ENCODE measurements at regions not wholly inside any gene's neighbourhood (a gene's known extent, or its start where the extent isn't known, plus 50 kb on each side); places are given as distances from the start of the nearest gene placed in this dataset.

DNA sequence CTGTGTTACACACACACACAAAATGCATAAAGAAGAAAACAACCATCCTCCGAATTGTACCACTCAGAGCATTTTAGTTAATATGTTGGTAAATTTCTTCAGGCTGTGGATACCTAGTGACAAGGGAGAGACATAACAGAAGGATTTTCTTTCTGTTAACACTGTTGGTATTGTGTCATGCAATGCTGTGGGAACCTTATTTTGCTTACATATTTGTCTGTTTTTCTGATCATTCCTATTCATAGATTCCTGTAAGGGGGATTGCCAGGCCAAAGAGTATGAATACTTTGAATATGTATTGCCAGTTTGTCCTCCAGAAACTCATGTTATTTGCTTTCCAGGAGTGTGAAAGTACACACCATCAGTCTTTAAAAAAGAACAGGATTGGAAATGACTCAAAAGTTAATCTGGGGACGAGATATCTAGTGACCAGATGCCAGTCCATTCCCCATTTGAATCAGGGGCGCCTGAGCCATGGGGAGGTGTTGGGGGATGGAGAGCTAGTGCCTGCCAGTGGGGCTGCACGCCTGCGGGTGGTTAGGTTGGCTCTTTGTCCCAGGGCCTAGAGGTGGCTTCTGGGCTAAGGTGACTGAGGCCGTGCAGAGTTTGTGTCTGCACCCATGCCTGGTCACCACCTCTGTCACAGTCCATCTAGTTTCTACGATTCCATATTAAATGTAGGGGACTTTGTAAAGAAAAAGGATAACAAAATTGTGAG is 142.0 kb downstream of the PTPN20 start:
- Mint-ChIP-seq H3K4me3 (no peak overlapping the region), H3K4me1 (peaks cover 19% of the 10 kb centered on the region), H3K36me3 (no peaks in the 10 kb centered on the region), H3K9me3 (no peaks in the 10 kb centered on the region), H3K27me3 (no peaks in the 10 kb centered on the region), H3K27ac (no peak overlapping the region)
- DNase-seq, result no peak

GRCh38 chr10:47054974-47055373 is 143.7 kb downstream of the PTPN20 start:
- no peaks in the 10 kb centered on the region for H3K27me3 Mint-ChIP-seq
- H3K4me1 Mint-ChIP-seq, result peaks cover 10% of the 10 kb centered on the region
- no peaks in the 10 kb centered on the region for H3K9me3 Mint-ChIP-seq
- no peaks in the 10 kb centered on the region for H3K36me3 Mint-ChIP-seq
- H3K4me3 Mint-ChIP-seq, result no peak overlapping the region
- no peak overlapping the region for H3K27ac Mint-ChIP-seq
- no peak for DNase-seq

GRCh38 chr10:47055386-47056246 is 144.4 kb downstream of the PTPN20 start:
- no peak overlapping the region for H3K4me3 Mint-ChIP-seq
- no peaks in the 10 kb centered on the region for H3K27me3 Mint-ChIP-seq
- DNase-seq, result no peak
- H3K27ac Mint-ChIP-seq, result no peak overlapping the region
- peaks cover 10% of the 10 kb centered on the region for H3K4me1 Mint-ChIP-seq
- no peaks in the 10 kb centered on the region for H3K36me3 Mint-ChIP-seq
- no peaks in the 10 kb centered on the region for H3K9me3 Mint-ChIP-seq

DNA sequence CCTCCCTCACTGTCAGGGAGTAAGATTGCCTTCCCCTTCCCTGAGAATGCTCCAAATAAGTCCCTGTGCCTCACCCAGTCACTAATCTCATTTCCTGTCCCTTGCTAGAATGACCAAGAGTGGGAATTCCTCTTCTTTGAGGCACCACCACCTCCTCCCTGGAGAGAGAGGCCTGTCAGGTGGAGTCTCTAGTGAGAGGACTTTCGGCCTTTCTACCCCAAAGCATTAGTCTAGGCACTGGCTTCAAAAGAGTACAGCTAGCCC is 145.0 kb downstream of the PTPN20 start:
- Mint-ChIP-seq H3K4me1 (peaks cover 10% of the 10 kb centered on the region), H3K27me3 (no peaks in the 10 kb centered on the region), H3K4me3 (no peak overlapping the region), H3K36me3 (no peaks in the 10 kb centered on the region), H3K27ac (no peak overlapping the region), H3K9me3 (no peaks in the 10 kb centered on the region)
- no peak for DNase-seq

- no peak overlapping the region for H3K27ac Mint-ChIP-seq
- no peak overlapping the region for H3K4me3 Mint-ChIP-seq
- DNase-seq, result no peak
- peaks cover 10% of the 10 kb centered on the region for H3K4me1 Mint-ChIP-seq
- no peaks in the 10 kb centered on the region for H3K9me3 Mint-ChIP-seq
- no peaks in the 10 kb centered on the region for H3K36me3 Mint-ChIP-seq
- H3K27me3 Mint-ChIP-seq, result no peaks in the 10 kb centered on the region
These were observed 146.2 kb downstream of the PTPN20 start for GRCh38 chr10:47057471-47057870.

DNA sequence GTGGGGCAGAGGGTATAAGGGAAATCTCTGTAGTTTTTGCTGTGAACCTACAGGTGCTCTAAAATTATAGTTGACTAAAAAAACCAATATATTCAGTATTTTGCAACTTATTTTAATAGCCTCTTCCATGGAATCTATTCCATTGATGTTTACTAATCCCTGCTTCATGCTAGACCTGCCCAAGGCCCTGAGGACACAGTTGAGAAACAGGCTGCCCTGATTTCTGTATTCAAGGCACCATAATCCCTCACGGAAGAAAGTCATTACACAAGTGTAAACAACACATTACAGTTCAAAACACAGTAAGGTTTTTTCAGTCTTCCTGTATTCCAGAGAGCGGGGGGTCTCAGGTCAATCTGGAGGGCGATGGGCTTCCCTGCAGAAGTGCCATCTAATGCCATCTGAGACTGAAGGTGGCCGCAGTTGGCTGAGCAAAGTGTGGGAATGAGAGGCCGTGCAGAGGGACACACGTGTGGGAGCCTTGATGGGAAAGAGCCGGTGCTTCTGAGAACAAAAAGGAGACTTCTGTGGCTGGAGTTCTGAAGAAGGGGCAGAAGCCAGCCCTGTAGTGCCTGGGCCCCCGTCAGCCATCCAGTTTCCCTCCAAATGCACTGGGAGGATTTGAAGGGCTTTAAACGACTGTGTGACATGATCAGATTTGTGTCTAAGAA is 146.9 kb downstream of the PTPN20 start:
- Mint-ChIP-seq H3K27me3 (no peaks in the 10 kb centered on the region), H3K9me3 (no peaks in the 10 kb centered on the region), H3K4me3 (no peak overlapping the region), H3K4me1 (peaks cover 12% of the 10 kb centered on the region), H3K36me3 (no peaks in the 10 kb centered on the region), H3K27ac (no peak overlapping the region)
- DNase-seq, result no peak

DNA sequence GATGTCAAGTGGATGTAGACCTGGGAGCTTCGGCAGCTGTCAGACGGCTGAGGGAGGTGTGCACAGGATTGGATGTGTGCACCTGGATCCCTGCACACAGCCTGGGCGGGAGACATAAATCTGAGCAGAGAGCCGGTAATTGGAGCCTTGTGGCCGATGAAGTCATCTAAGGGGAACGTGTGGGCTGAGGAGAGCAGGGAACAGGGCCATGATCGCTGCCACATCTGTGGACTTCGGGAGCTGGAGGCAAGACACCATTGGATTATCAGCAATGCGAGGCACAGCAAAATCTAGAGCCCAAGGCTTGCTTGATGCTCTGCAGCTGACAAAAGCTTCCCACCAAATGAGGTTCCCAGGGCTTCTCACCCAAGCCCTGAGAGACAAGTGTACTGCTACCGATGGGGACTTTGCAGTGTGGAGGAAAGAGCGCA is 147.7 kb downstream of the PTPN20 start:
- Mint-ChIP-seq H3K36me3 (no peaks in the 10 kb centered on the region), H3K4me3 (no peak overlapping the region), H3K4me1 (peaks cover 16% of the 10 kb centered on the region), H3K9me3 (no peaks in the 10 kb centered on the region), H3K27me3 (no peaks in the 10 kb centered on the region), H3K27ac (no peak overlapping the region)
- no peak for DNase-seq

DNA sequence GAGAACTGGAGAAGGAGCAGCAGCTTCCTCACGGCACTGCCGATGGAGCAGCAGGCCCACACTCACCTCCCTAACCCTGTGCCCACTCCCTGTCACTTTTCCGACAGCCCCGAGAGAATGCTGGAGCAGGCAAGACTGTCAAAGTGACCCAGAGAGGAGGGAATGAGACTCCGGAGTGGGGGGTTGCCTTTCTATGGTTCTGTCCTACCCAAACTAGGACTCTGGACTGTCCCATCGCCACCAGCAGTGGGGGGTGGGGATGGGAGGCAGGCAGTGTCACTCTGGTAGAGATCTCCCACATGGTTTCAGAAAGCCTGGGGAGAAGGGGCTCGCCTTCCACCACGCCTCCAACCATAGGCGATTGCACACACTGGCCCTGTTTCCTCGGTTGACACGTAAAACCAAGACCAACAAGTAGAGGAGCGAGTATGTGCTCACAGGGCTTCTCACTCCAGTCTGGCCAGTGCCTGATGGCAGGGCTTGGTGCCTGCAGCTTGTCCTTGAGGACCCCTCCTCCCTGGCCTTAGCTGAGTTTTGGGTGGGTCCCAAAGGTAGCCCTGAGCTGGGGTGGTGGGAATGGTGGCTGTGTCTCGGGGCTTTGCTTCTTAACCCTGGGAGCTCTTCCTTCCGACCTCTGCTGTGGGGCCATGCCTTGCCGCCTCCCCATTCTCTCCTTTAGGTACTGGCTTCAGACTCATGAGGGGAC is 148.5 kb downstream of the PTPN20 start:
- peaks cover 19% of the 10 kb centered on the region for H3K4me1 Mint-ChIP-seq
- no peak overlapping the region for H3K27ac Mint-ChIP-seq
- no peaks in the 10 kb centered on the region for H3K27me3 Mint-ChIP-seq

GRCh38 chr10:47060356-47060755 is 149.1 kb downstream of the PTPN20 start:
- Mint-ChIP-seq H3K36me3 (no peaks in the 10 kb centered on the region), H3K27me3 (no peaks in the 10 kb centered on the region), H3K4me3 (no peak overlapping the region), H3K9me3 (no peaks in the 10 kb centered on the region), H3K27ac (no peak overlapping the region), H3K4me1 (peaks cover 19% of the 10 kb centered on the region)
- DNase-seq, result no peak

More for the DNA sequence above, 148.5 kb downstream of the PTPN20 start:
- DNase-seq, result no peak
- Mint-ChIP-seq H3K4me3 (no peak overlapping the region), H3K9me3 (no peaks in the 10 kb centered on the region), H3K36me3 (no peaks in the 10 kb centered on the region)

- Mint-ChIP-seq H3K27ac (no peak overlapping the region), H3K4me1 (peaks cover 16% of the 10 kb centered on the region), H3K9me3 (no peaks in the 10 kb centered on the region), H3K4me3 (no peak overlapping the region), H3K27me3 (no peaks in the 10 kb centered on the region), H3K36me3 (no peaks in the 10 kb centered on the region)
- DNase-seq, result no peak
These were observed 149.8 kb downstream of the PTPN20 start for GRCh38 chr10:47060993-47061500.

GRCh38 chr10:47061776-47062175 is 150.5 kb downstream of the PTPN20 start:
- Mint-ChIP-seq H3K4me3 (no peak overlapping the region), H3K36me3 (no peaks in the 10 kb centered on the region), H3K9me3 (no peaks in the 10 kb centered on the region), H3K4me1 (peaks cover 9% of the 10 kb centered on the region), H3K27ac (no peak overlapping the region), H3K27me3 (no peaks in the 10 kb centered on the region)
- no peak for DNase-seq

- Mint-ChIP-seq H3K9me3 (no peaks in the 10 kb centered on the region), H3K36me3 (no peaks in the 10 kb centered on the region), H3K27me3 (no peaks in the 10 kb centered on the region), H3K4me3 (no peak overlapping the region), H3K27ac (no peak overlapping the region), H3K4me1 (peaks cover 14% of the 10 kb centered on the region)
- no peak for DNase-seq
These were observed 151.4 kb downstream of the PTPN20 start for GRCh38 chr10:47062441-47063200.

DNA sequence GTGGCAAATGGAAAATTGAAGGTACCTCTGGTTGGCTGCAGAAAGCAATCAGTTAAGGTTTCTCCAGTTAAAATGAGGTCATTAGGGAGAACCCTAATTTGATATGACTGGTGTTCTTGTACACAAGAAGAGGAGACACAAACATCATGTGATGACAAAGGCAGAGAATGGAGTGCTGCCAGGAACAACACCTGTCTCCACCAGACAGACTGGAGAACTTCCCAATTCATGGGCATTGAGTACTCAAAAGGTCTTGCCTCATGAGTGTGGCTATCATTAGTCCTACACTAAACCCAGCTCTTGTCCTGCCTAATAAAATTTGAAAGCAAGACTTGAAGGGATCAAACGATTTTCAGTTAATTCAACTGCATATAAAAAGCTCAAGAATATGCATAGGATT is 152.6 kb downstream of the PTPN20 start:
- no peaks in the 10 kb centered on the region for H3K36me3 Mint-ChIP-seq
- no peak for DNase-seq
- H3K4me3 Mint-ChIP-seq, result no peak overlapping the region
- peaks cover 17% of the 10 kb centered on the region for H3K4me1 Mint-ChIP-seq
- no peaks in the 10 kb centered on the region for H3K27me3 Mint-ChIP-seq
- no peaks in the 10 kb centered on the region for H3K9me3 Mint-ChIP-seq
- H3K27ac Mint-ChIP-seq, result no peak overlapping the region

- Mint-ChIP-seq H3K36me3 (no peaks in the 10 kb centered on the region), H3K27ac (no peak overlapping the region), H3K4me1 (peaks cover 17% of the 10 kb centered on the region), H3K27me3 (no peaks in the 10 kb centered on the region), H3K9me3 (no peaks in the 10 kb centered on the region), H3K4me3 (no peak overlapping the region)
- no peak for DNase-seq
These were observed 154.7 kb downstream of the PTPN20 start for GRCh38 chr10:47065903-47066302.

Data from activated naive CD8-positive, alpha-beta T cell treated with anti-CD3 and anti-CD28 coated beads for 36 hours (primary cell).